IPS DF 6.9 (cell line): ENCODE measurements at regions not wholly inside any gene's neighbourhood (a gene's known extent, or its start where the extent isn't known, plus 50 kb on each side); places are given as distances from the start of the nearest gene placed in this dataset.

ENCODE experiments used
- DNase-seq: peaks from one replicate; pipeline ENCODE4 v3.0.0-alpha.2; 2013; ENCODE audit warnings: low read depth, low spot score
- H3K27ac ChIP-seq: one replicate; pipeline ENCODE4 v1.5.1; 2013; ENCODE audit warnings: low read length, control low read depth
- H3K27me3 ChIP-seq: 2 replicates; pipeline ENCODE4 v1.6.1; 2013; ENCODE audit warnings: mild to moderate bottlenecking, low read length; ENCODE audit not compliant: control insufficient read depth, insufficient read depth
- H3K36me3 ChIP-seq: 2 replicates; pipeline ENCODE4 v1.6.1; 2013; ENCODE audit warnings: low read length; ENCODE audit not compliant: control insufficient read depth, insufficient read depth
- H3K4me1 ChIP-seq: 2 replicates; pipeline ENCODE4 v1.6.1; 2013; ENCODE audit warnings: low read length; ENCODE audit not compliant: control insufficient read depth, insufficient read depth
- H3K4me3 ChIP-seq: 2 replicates; pipeline ENCODE4 v1.5.1; 2013; ENCODE audit warnings: mild to moderate bottlenecking, low read length
- H3K9me3 ChIP-seq: 2 replicates; pipeline ENCODE4 v1.6.1; 2013; ENCODE audit warnings: low read length, inconsistent platforms; ENCODE audit not compliant: control insufficient read depth, insufficient read depth
- WGBS: extraction: QIAGEN DNeasy Blood & Tissue Kit; methylation state at CpG from one replicate; pipeline ENCODE4 v1.1.7; 2013; ENCODE audit warnings: mixed read lengths, missing lambda C conversion rate; ENCODE audit not compliant: insufficient read length, insufficient coverage; 5-methylcytosine and 5-hydroxymethylcytosine counted together

- H3K27me3 ChIP-seq = no peaks in the 10 kb centered on the region
- no peak overlapping the region for H3K4me3 ChIP-seq
- no peak for DNase-seq
- H3K36me3 ChIP-seq = no peaks in the 10 kb centered on the region
- H3K9me3 ChIP-seq = no peaks in the 10 kb centered on the region
- H3K27ac ChIP-seq = no peak overlapping the region
- H3K4me1 ChIP-seq = no peaks in the 10 kb centered on the region
- no CpG with 5 or more reads among the region's 5 CpGs for WGBS
Observed at GRCh38 chr5:44511596-44511995, 122.4 kb upstream of the FGF10 start.

- Histone ChIP-seq H3K36me3 (no peaks in the 10 kb centered on the region), H3K27ac (no peak overlapping the region), H3K4me3 (no peak overlapping the region), H3K4me1 (no peaks in the 10 kb centered on the region), H3K27me3 (no peaks in the 10 kb centered on the region), H3K9me3 (no peaks in the 10 kb centered on the region)
- no CpG with 5 or more reads among the region's 3 CpGs for WGBS
- no peak for DNase-seq
Observed at GRCh38 chr5:44506561-44506960, 117.3 kb upstream of the FGF10 start.

- WGBS = no CpG with 5 or more reads among the region's 1 CpG
- Histone ChIP-seq H3K27ac (no peak overlapping the region), H3K4me3 (no peak overlapping the region), H3K4me1 (no peaks in the 10 kb centered on the region), H3K9me3 (no peaks in the 10 kb centered on the region), H3K36me3 (no peaks in the 10 kb centered on the region), H3K27me3 (no peaks in the 10 kb centered on the region)
- DNase-seq = no peak
Observed at GRCh38 chr5:44499381-44499780, 110.2 kb upstream of the FGF10 start.

GRCh38 chr5:44497606-44498005, 108.4 kb upstream of the FGF10 start:
- no peaks in the 10 kb centered on the region for H3K9me3 ChIP-seq
- no peak overlapping the region for H3K27ac ChIP-seq
- no peak overlapping the region for H3K4me3 ChIP-seq
- no peak for DNase-seq
- WGBS = no CpG with 5 or more reads among the region's 1 CpG
- H3K4me1 ChIP-seq = no peaks in the 10 kb centered on the region
- no peaks in the 10 kb centered on the region for H3K27me3 ChIP-seq
- H3K36me3 ChIP-seq = no peaks in the 10 kb centered on the region

- no peak for DNase-seq
- no peaks in the 10 kb centered on the region for H3K36me3 ChIP-seq
- H3K4me3 ChIP-seq = no peak overlapping the region
- no peaks in the 10 kb centered on the region for H3K4me1 ChIP-seq
- no peaks in the 10 kb centered on the region for H3K27me3 ChIP-seq
- no peaks in the 10 kb centered on the region for H3K9me3 ChIP-seq
- H3K27ac ChIP-seq = no peak overlapping the region
- no CpG with 5 or more reads among the region's 1 CpG for WGBS
Observed at GRCh38 chr5:44495280-44495679, 106.1 kb upstream of the FGF10 start.

- WGBS = no CpG with 5 or more reads among the region's 1 CpG
- no peaks in the 10 kb centered on the region for H3K9me3 ChIP-seq
- no peak for DNase-seq
- no peaks in the 10 kb centered on the region for H3K36me3 ChIP-seq
- H3K27ac ChIP-seq = no peak overlapping the region
- H3K4me3 ChIP-seq = no peak overlapping the region
- no peaks in the 10 kb centered on the region for H3K27me3 ChIP-seq
- H3K4me1 ChIP-seq = no peaks in the 10 kb centered on the region
Observed at GRCh38 chr5:44489759-44490158, 100.5 kb upstream of the FGF10 start.

GRCh38 chr5:44486591-44486990, 97.4 kb upstream of the FGF10 start:
- DNase-seq = no peak
- H3K4me1 ChIP-seq = 0 out of 2 replicates have a peak, but pooled peaks cover 2% of the 10 kb centered on the region
- H3K4me3 ChIP-seq = no peak overlapping the region
- H3K27ac ChIP-seq = no peak overlapping the region
- no CpG with 5 or more reads among the region's 1 CpG for WGBS
- no peaks in the 10 kb centered on the region for H3K27me3 ChIP-seq
- no peaks in the 10 kb centered on the region for H3K9me3 ChIP-seq
- no peaks in the 10 kb centered on the region for H3K36me3 ChIP-seq

GRCh38 chr5:44454002-44454401, 64.8 kb upstream of the FGF10 start:
- Histone ChIP-seq H3K27me3 (no peaks in the 10 kb centered on the region), H3K36me3 (no peaks in the 10 kb centered on the region), H3K9me3 (no peaks in the 10 kb centered on the region), H3K27ac (no peak overlapping the region), H3K4me3 (no peak overlapping the region), H3K4me1 (no peaks in the 10 kb centered on the region)
- DNase-seq = peak; percentile 9
- WGBS = no CpG with 5 or more reads among the region's 4 CpGs

- DNase-seq = no peak
- no peak overlapping the region for H3K27ac ChIP-seq
- no peaks in the 10 kb centered on the region for H3K27me3 ChIP-seq
- no peaks in the 10 kb centered on the region for H3K9me3 ChIP-seq
- H3K4me1 ChIP-seq = no peaks in the 10 kb centered on the region
- no peaks in the 10 kb centered on the region for H3K36me3 ChIP-seq
- H3K4me3 ChIP-seq = no peak overlapping the region
Observed at GRCh38 chr5:44446399-44446798, 57.2 kb upstream of the FGF10 start.

GRCh38 chr5:44443172-44443571, 54.0 kb upstream of the FGF10 start:
- no peaks in the 10 kb centered on the region for H3K36me3 ChIP-seq
- WGBS = no CpG with 5 or more reads among the region's 2 CpGs
- H3K4me3 ChIP-seq = no peak overlapping the region
- no peaks in the 10 kb centered on the region for H3K9me3 ChIP-seq
- no peaks in the 10 kb centered on the region for H3K27me3 ChIP-seq
- DNase-seq = no peak
- no peak overlapping the region for H3K27ac ChIP-seq
- H3K4me1 ChIP-seq = no peaks in the 10 kb centered on the region

- H3K4me3 ChIP-seq = no peak overlapping the region
- no peaks in the 10 kb centered on the region for H3K36me3 ChIP-seq
Observed at GRCh38 chr5:44441460-44441859, 52.2 kb upstream of the FGF10 start.

More at GRCh38 chr5:44441460-44441859, 52.2 kb upstream of the FGF10 start:
- Histone ChIP-seq H3K27ac (no peak overlapping the region), H3K9me3 (no peaks in the 10 kb centered on the region), H3K4me1 (no peaks in the 10 kb centered on the region), H3K27me3 (no peaks in the 10 kb centered on the region)
- no peak for DNase-seq
